HEK293 (cell line): ENCODE measurements at regions not wholly inside any gene's neighbourhood (a gene's known extent, or its start where the extent isn't known, plus 50 kb on each side); places are given as distances from the start of the nearest gene placed in this dataset.
A peak's percentile ranks its signal among the peaks of the same experiment; 100 is the strongest.

Source experiments
- GLI4 ChIP-seq: fragments of 450-650 bp; formaldehyde crosslinking; IDR thresholded peaks from 2 replicates; pipeline ENCODE4 v1.5.1; 2016; ENCODE audit warnings: missing biosample characterization, missing genetic modification characterization
- HOXD13 ChIP-seq: sonication (generic); formaldehyde crosslinking; IDR thresholded peaks from 2 replicates; pipeline ENCODE4 v1.8.0; 2022; ENCODE audit warnings: missing genetic modification reagents, borderline replicate concordance
- KLF1 ChIP-seq: fragments of 450-650 bp; formaldehyde crosslinking; IDR thresholded peaks from 2 replicates; pipeline ENCODE4 v1.5.1; 2016; ENCODE audit warnings: missing biosample characterization, missing genetic modification characterization
- KLF17 ChIP-seq: fragments of 450-650 bp; formaldehyde crosslinking; IDR thresholded peaks from 2 replicates; pipeline ENCODE4 v1.5.1; 2016; ENCODE audit warnings: missing biosample characterization, missing genetic modification characterization
- KLF8 ChIP-seq: fragments of 450-650 bp; formaldehyde crosslinking; IDR thresholded peaks from 2 replicates; pipeline ENCODE4 v1.5.1; 2016; ENCODE audit warnings: missing biosample characterization, missing genetic modification characterization
- MZF1 ChIP-seq: fragments of 450-650 bp; formaldehyde crosslinking; IDR thresholded peaks from 2 replicates; pipeline ENCODE4 v1.5.1; 2017; ENCODE audit warnings: missing biosample characterization, missing genetic modification characterization, borderline replicate concordance
- OSR2 ChIP-seq: fragments of 450-650 bp; formaldehyde crosslinking; IDR thresholded peaks from 2 replicates; pipeline ENCODE4 v1.5.1; 2016; ENCODE audit warnings: missing biosample characterization, missing genetic modification characterization
- PRDM6 ChIP-seq: fragments of 450-650 bp; formaldehyde crosslinking; IDR thresholded peaks from 2 replicates; pipeline ENCODE4 v1.5.1; 2017; ENCODE audit warnings: missing biosample characterization, missing genetic modification characterization
- SCRT2 ChIP-seq: fragments of 450-650 bp; formaldehyde crosslinking; IDR thresholded peaks from 2 replicates; pipeline ENCODE4 v1.5.1; 2016; ENCODE audit warnings: missing biosample characterization, missing genetic modification characterization
- ZBTB10 ChIP-seq: fragments of 450-650 bp; formaldehyde crosslinking; IDR thresholded peaks from 2 replicates; pipeline ENCODE4 v1.5.1; 2016; ENCODE audit warnings: missing biosample characterization, missing genetic modification characterization
- ZBTB20 ChIP-seq: fragments of 450-650 bp; formaldehyde crosslinking; IDR thresholded peaks from 2 replicates; pipeline ENCODE4 v1.5.1; 2016; ENCODE audit warnings: missing biosample characterization, missing genetic modification characterization
- ZBTB8A ChIP-seq: fragments of 450-650 bp; formaldehyde crosslinking; IDR thresholded peaks from 2 replicates; pipeline ENCODE4 v1.5.1; 2016; ENCODE audit warnings: missing biosample characterization, missing genetic modification characterization
- ZNF10 ChIP-seq: fragments of 450-650 bp; formaldehyde crosslinking; IDR thresholded peaks from 2 replicates; pipeline ENCODE4 v1.5.1; 2017; ENCODE audit warnings: missing biosample characterization, missing genetic modification characterization
- ZNF18 ChIP-seq: fragments of 450-650 bp; formaldehyde crosslinking; IDR thresholded peaks from 2 replicates; pipeline ENCODE4 v1.5.1; 2016; ENCODE audit warnings: missing biosample characterization, missing genetic modification characterization
- ZNF221 ChIP-seq: fragments of 450-650 bp; formaldehyde crosslinking; IDR thresholded peaks from 2 replicates; pipeline ENCODE4 v1.5.1; 2017; ENCODE audit warnings: missing biosample characterization, missing genetic modification characterization, borderline replicate concordance
- ZNF354C ChIP-seq: fragments of 450-650 bp; formaldehyde crosslinking; IDR thresholded peaks from 2 replicates; pipeline ENCODE4 v1.5.1; 2016; ENCODE audit warnings: missing biosample characterization, missing genetic modification characterization, low read depth, borderline replicate concordance
- ZNF366 ChIP-seq: fragments of 450-650 bp; formaldehyde crosslinking; conservative IDR thresholded peaks from 2 replicates; pipeline ENCODE4 v1.5.1; 2016; ENCODE audit warnings: missing biosample characterization, missing genetic modification characterization
- ZNF518A ChIP-seq: fragments of 450-650 bp; formaldehyde crosslinking; conservative IDR thresholded peaks from 2 replicates; pipeline ENCODE4 v1.5.1; 2016; ENCODE audit warnings: low read depth, missing biosample characterization, missing genetic modification characterization
- ZNF549 ChIP-seq: fragments of 450-650 bp; IDR thresholded peaks from 2 replicates; pipeline ENCODE4 v1.5.1; 2018; ENCODE audit warnings: missing biosample characterization, missing genetic modification characterization, mild to moderate bottlenecking, inconsistent platforms, moderate library complexity
- ZNF571 ChIP-seq: fragments of 450-650 bp; formaldehyde crosslinking; IDR thresholded peaks from 2 replicates; pipeline ENCODE4 v1.5.0; 2017; ENCODE audit warnings: missing biosample characterization, missing genetic modification characterization
- ZNF596 ChIP-seq: fragments of 450-650 bp; IDR thresholded peaks from 2 replicates; pipeline ENCODE4 v1.5.0; 2018; ENCODE audit warnings: missing biosample characterization, mild to moderate bottlenecking, missing genetic modification characterization, moderate library complexity
- ZNF621 ChIP-seq: fragments of 450-650 bp; formaldehyde crosslinking; IDR thresholded peaks from 2 replicates; pipeline ENCODE4 v1.5.1; 2017; ENCODE audit warnings: missing biosample characterization, missing genetic modification characterization
- ZNF785 ChIP-seq: fragments of 450-650 bp; formaldehyde crosslinking; IDR thresholded peaks from 2 replicates; pipeline ENCODE4 v1.5.1; 2016; ENCODE audit warnings: missing biosample characterization, missing genetic modification characterization
- ZSCAN5A ChIP-seq: fragments of 450-650 bp; formaldehyde crosslinking; IDR thresholded peaks from 2 replicates; pipeline ENCODE4 v1.5.1; 2016; ENCODE audit warnings: missing biosample characterization, missing genetic modification characterization

GRCh38 chr15:70575231-70576226, 187.8 kb downstream of the UACA start (continued):
- TF ChIP-seq KLF1 = peak; percentile 80
- TF ChIP-seq ZNF221 = no peak
- TF ChIP-seq GLI4 (tag by site-specific recombination) = no peak
- no peak for TF ChIP-seq ZNF571 (tag by site-specific recombination)
- TF ChIP-seq ZNF621 = no peak
- no peak for TF ChIP-seq ZNF785 (tag by site-specific recombination)
- TF ChIP-seq KLF17 = peak; percentile 60; the same call in 1 of the 2 replicates
- TF ChIP-seq ZNF596 (tag by site-specific recombination) = peak; percentile 12; the same call in 1 of the 2 replicates
- 0 out of 2 replicates have a peak, but pooled peaks have one; percentile 35 for TF ChIP-seq SCRT2
- no peak; the same call in none of the 2 replicates for TF ChIP-seq KLF8 (tag by site-specific recombination)
- no peak for TF ChIP-seq ZNF549 (tag by site-specific recombination)
- TF ChIP-seq PRDM6 (tag by site-specific recombination) = peak; percentile 96
- TF ChIP-seq OSR2 = peak; percentile 96
- peak; percentile 50; the same call in 1 of the 2 replicates for TF ChIP-seq ZNF10
- TF ChIP-seq ZBTB20 (tag by site-specific recombination) = no peak
- peak; percentile 62 for TF ChIP-seq ZNF18 (tag by site-specific recombination)
- TF ChIP-seq ZSCAN5A (tag by site-specific recombination) = no peak
- 0 out of 2 replicates have a peak, but pooled peaks have one; percentile 14 for TF ChIP-seq ZBTB8A (tag by site-specific recombination)
- peak; percentile 92; the same call in 1 of the 2 replicates for TF ChIP-seq MZF1 (tag by site-specific recombination)
- 0 out of 2 replicates have a peak, but pooled peaks have one; percentile 13 for TF ChIP-seq ZNF518A (tag by site-specific recombination)
- no peak for TF ChIP-seq HOXD13 (CRISPR knock-in tag)
- no peak for TF ChIP-seq ZNF354C
- no peak for TF ChIP-seq ZBTB10
- TF ChIP-seq ZNF366 (tag by site-specific recombination) = peak; percentile 80
